NCI-H2171 treated with DMSO at 0.1 percent for 48 hours (cell line): ENCODE measurements at regions not wholly inside any gene's neighbourhood (a gene's known extent, or its start where the extent isn't known, plus 50 kb on each side); places are given as distances from the start of the nearest gene placed in this dataset.
A peak's percentile ranks its signal among the peaks of the same experiment; 100 is the strongest.
"Not testable (repeated sequence)": the region's sequence is repeated elsewhere in the genome, so short reads cannot be mapped to it uniquely, and the experiment has no call there.

ENCODE experiments used
- DNase-seq: peaks from one replicate; lab custom pipeline; 2025; lab: John Stamatoyannopoulos, UW

DNA sequence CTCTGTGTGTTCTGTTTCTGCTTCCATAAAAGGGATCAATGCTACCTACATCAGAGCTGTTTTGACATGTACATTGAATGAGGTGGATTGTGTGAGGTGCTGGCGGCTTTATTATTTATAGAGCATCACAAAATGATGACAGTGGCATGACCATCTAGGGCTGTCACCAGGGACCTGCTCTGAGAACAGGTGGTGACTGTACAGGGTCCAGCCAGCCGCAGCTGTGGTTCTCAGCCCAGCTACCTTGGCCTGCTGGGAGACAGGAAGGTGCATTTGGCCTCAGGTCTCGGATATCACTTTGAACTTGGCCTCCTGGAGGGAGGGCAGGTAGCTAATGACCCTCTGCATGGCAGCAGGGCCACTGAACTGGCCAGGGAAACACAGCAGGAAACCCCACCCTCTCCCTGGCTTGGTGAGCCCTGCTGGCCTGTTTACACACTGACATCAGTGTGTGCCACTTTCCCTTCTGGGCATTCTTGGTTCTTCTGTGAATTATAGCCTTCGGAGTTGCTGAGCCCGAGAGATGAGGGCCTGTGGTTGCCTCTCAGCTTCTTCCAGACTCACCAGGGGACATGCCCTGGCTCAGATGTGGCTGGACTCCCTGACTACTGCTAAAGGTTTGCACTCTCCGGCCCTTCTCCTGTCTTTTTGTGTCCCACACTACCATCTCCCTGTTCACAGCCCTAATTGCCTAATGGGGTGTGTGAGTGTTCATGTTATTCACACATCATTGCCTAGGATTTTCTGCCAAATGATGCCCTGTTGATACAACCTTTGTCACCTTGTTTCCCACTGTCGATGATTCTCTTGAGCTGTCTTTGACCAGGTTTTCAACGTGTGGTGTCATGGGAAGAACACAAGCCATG, 109.2 kb upstream of the RAB12 start:
- DNase-seq = peak; percentile 70

DNA sequence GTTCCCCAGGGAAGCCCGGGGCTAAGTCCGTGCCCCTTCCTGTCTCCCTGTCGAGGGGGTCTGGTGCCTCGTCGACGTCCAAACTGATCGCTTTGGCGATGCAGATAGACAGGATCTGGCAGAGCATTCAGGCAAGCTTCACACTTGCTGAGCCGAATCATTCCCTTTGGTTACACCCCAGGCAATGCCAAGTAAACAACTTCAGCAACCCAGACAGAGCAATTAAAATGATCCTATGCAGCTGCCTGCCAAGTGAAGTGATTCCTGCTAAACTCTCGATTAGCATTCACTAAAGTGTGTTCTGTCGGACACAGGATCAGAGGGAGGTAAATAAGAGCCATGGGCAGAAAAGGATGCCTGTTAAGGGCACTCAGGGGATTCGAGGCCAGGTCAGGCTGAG, 108.2 kb upstream of the RAB12 start:
- peak; percentile 80 for DNase-seq

DNA sequence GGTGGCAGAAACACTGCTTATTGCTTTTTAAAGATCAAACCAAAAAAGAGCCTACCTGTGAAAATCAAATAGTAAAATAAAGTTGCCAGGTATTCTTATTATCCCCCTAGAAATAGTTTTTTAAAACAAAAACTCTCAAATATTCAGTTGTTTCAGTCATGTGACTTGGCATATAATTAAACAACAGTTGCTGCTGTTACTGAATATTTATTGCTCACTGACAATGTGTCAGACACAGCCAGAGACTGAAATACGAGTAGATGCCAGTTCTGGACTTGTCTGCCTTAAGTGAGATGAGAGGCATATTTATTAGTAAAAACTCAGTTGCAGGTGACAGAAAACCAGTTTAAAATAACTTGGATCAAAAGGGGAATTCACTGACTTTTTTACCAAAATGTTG, 106.0 kb upstream of the RAB12 start:
- peak; percentile 89 for DNase-seq

DNA sequence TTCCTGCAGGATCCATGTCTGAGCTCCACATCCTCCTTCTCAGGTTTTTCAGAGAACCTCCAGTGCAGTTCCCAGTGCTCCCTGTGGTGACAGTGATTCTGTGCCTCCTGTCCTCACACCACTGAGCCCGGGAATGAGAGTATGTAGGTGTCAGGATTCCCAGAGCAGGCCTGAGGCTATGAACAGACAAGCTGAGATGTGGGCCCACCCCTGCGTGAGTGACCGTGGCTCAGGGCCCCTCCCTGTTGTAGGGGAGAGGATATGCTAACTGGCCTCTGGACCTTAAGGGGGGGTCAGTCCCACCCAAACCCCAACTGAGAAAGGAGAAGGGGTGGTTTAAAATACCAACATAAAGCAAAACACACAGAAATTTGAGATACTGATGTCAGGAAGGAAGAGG, 104.8 kb upstream of the RAB12 start:
- no peak for DNase-seq

DNA sequence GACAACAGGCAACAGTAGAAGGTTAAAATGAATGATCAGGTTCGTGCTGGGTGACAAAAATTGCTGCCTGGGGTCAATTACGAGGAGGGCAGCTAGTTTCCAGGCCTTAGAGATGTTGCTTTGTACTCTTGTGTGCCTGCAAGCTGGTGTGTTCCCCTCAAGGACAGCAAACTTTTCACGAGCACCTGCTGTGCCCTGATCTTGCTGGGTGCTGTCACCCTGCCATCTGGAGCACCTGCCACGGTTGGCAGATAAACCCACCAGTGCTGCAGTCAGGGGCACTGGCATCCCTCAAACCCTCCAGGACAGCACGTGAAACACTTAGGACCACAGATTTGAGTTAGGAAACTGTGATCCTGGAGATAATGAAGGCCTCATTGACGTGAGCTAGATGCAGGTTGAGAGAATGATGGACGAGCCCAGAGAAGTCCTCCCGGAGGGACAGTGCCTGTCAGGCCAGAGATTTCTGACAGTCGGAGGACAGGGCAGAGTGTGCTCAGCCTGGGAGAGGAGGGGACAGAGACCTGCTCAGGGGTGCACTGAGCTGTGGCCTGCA, 104.3 kb upstream of the RAB12 start:
- peak; percentile 63 for DNase-seq

DNA sequence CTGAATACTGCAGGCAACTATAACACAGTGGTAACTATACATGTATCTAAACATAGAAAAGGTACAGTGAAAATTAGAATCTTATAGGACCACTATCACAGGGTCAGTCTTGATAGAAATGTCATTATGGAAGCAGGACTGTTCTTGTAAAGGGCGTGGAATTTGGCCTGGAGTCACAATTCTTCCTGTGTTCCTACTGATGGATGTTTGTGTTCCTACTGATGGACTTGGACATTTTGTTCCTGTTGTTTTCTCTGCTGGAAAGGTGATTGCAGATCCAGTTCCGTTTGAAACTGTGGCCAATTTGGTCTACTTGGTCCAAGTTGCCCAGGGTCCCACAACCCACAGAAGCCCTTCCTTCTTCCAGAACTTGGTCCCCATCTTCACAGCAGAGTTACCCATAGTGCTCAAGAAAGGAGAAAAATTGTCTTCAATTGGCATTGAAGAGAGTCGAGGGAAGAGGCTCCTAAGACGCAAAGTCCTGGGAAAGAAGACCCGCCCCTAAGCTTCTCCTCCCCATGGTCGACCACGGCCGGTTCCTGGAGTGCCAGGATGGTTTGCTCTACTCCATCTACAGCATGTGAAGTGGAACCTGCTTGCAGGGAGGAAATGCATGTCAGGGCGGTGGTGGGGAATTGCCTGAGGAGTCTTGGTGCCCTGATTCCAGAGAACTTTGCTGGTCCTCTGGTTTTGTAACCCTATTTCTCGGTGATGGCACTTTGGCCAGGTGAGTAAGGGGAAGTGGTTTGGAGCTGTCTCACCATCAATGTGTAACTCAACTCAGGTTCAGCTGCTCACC, 102.8 kb upstream of the RAB12 start:
- DNase-seq = no peak

DNA sequence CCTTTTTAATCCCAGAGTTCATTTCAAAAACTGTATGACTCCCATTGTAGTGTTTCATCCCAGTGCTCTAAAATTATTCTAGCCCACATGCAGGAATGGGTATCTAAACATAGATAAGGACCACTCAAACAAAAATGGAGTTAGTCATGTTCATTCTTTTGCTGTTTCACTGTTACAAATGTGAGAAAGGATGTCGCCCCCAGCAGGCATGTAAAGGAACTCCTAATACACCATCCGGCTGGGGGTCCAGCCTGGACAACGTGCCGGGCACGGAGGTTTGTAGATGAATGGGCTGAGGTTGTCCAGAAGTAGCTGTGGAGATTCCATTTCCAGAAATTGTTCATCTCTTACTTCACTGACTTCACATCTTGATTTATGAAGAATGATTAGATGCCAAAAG, 101.9 kb upstream of the RAB12 start:
- DNase-seq = no peak

DNA sequence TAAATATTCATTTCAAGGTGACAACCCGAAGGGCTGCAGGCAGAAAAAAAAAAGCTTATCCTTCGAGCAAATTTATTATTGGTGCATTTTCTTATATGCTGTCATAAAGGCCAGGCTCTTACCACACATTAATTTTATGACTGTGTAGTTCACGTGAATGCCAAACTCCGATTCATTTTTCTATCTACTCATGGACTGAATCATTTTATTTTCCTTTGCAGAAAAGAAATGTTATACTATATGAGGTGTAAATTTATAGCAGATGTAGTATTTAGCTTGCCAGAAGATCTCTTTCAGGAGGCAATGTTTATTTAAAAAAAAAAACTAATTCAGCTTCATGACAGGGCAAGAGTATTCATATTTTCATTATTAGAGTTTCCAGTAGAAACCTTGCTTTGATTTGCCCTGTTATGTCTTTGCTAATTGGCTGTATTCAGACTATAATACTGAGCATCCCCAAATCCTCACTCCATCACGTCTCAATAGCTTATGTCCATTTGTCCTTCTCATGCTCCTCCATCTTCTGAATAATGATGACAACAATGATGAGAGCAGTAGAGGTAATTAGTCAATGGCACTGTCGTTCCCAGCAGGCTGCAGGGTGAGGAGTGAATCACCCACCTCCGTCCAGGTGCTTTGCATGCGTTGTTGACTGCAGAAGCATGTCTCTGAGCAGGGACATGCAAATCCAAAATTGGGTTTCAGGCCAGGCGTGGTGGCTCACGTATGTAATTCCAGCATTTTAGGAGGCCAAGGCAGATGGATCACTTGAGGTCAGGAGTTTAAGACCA, 101.1 kb upstream of the RAB12 start:
- no peak for DNase-seq

DNA sequence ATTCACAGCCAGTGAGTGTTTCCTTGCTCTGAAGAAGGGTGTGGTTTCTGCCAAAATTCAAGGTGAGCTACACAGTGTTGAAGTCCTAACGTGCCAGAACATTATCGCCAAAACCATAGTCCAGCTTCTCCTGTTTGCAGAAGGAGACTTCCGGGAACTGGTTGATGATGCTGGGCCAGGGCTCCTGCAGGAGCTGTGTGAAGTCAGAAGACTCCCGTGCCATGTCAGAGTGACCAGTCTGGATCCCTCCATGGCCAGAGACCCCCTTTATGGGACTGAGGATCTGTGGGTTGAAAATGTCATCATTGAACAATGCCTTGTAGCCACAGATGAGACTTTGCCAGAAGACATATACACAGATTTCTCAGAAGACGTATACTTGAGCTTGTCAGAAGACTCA, 96.0 kb upstream of the RAB12 start:
- DNase-seq = no peak

DNA sequence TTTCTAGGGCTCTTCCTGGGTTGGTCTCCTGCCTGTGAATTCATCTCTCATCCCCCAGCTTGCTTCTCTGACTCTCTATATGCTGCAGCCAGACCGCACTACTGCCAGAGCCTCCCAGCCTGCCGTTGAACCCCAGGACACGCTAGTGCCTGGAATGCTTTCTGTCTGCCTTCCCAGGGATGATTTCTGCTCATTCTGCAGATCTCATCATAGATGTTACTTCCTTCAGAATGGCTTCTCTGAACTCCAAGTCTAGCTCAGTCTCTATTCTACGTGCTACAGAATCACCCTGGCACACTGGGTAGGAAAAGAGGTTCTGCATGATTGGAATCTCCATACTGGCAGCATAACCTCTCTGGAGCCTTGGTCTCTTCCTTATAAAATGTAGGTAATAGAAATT, 94.8 kb upstream of the RAB12 start:
- DNase-seq = no peak

DNA sequence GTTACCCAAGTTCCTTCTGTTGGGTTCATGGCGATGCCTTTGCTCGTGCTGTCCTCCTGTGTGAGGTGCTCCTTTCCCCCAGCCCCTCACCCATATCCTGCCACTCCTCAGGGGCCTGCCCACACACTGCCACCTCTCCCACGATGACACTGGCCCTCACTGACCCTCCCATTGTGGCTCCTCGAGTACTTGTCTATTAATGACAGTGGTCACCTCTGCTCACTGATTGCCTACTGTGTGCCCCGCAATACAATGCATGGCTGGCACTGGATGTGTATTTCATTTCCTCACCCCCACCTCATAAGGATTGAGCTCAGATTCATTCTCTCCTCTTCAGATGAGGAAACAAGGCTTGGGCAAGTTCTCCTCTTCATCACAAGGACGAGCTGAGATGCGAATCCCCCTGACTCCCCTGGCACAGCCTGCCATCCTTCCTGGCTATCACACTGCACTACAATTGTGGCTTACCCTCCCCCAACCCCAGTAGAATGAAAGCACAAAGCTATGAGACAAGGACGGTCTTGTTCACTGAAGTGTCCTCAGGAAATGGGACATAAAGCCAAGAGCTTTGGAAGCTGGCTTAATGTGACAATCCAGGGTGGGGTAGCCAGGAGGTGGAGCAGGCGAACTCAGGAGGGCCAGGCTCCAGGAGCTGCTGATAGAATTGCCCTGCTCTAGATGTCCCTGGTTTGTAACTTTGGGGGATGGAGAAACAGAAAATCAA, 93.9 kb upstream of the RAB12 start:
- no peak for DNase-seq

DNA sequence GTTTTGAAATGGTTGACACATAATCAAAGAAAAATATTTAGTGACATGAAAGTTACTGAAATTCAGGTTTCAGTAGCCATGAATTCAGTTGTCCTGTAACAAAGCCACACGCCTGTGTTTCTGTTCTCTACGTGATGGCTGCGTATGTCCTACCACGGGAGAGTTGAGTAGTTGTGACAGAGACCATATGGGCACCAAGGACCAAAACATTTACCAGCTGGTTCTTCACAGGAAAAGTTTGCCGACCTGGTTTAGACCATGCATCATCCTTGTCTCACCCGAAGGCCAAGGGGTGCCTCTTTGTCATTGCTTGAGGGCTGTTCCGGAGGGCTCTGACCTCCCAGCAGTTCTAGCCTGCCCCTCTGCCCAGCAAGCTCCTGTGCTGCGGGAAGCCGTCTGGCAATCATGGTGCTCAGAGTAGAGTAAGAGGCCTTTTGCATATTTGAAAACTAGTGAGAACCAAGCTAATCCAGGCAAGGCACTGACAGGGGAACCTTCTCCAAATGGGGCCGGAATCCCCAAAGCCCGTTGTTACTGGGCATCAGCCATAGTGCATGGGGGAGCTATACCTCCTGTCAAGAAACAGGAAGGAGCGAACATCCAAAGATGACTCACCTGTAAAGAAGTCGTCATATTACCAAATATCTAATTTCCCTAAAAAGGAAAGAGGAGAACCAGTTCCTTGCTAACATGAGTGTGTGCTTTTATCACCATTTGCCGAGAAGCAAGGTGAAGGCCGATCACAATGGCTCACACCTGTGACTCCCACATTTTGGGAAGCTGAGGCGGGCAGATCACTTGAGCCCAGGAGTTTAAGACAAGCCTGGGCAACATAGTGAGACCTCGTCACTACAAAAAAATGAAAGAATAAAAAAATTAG, 92.6 kb upstream of the RAB12 start:
- no peak for DNase-seq

DNA sequence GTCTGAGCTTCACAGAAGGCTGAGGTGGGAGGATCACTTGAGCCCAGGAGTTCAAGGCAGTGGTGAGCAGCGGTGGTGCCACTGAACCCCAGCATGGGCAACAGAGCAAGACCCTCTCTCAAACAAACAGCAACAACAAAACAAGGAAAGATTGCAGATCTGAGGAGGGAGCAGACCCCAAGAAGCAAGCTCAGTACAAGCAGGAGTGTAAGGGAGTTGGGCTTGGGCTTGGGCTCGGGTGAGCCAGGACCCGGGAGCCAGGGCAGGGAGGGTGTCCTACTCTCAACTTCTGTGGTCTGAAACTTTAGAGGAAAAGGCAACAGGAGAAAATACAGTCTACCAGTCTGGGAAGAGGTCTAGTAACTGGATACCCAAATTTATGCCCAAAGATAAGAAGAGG, 92.0 kb upstream of the RAB12 start:
- no peak for DNase-seq

DNA sequence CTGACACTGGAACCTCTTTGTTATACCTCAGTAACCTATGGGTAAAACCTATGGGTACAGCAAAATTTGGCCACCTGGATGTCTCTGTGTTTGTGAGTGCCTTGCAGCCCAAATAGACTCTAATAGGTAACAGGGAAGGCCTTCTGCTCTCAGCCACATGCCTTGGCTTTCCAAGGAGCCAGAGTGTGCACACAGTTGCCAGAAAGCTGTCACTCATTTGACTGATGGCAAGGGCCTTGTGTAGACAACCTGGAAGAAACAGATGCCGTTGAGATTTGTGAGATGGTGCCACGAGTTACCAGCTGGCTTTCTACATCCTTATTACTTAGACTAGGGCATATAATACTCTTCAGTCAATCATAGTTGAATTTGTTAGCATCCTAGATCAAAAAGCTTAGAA, 90.1 kb upstream of the RAB12 start:
- peak; percentile 99 for DNase-seq

DNA sequence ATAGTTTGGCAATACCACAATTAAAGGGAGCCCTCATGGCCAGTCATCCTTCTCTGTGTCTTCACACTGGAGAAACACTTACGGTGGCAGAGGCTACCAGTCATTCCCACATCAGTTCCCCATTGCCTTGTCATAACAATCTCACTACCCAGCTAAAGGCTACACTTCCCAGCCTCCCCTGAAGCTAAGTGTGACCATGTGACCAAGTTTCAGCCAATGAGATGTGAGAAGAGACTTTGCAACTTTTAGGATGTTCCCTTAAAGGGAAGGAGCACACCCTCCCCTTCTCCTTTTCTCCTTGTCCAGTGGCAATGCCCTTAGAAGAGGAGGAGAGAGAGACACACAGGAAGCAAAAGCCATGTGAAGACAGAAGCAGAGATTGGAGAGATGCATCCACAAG, 89.0 kb upstream of the RAB12 start:
- DNase-seq = no peak

DNA sequence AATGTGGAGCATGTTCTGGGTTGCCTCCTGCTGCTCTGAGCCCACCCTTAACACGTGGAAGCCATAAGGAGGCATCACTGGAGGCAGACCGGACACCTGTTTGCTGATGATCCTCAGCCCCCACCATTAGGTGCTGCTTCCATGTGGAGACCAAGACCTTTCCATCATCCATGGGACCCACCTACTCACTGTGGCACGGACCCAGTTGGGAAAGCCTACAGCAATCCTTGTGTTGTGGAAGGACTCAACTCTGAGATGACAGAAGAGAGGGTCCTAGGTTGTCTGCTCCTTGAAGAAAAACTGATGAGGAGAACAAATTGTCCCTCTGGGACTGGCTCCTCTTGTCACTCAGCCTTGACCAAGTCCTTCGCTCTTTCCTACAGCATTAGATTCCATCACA, 86.5 kb upstream of the RAB12 start:
- DNase-seq = no peak

DNA sequence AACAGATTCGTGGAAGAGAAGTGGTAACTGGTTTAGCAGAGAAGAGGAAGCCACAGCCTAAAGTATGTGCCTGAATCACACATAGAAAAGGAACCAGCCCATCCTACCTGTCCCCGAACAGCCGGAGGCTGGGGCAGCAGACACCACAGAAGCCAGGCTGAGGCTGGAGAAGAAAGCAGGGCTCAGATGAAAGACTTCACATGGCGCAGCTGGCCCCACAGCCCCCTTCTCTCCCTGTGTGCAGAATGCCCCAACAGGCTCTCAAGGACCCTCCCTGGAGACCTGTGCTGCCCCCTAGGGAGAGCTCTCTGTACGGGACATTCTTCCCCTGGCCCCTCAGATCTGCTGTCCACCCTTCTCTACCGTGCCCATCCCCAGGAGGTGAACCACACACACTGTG, 83.5 kb upstream of the RAB12 start:
- no peak for DNase-seq

DNA sequence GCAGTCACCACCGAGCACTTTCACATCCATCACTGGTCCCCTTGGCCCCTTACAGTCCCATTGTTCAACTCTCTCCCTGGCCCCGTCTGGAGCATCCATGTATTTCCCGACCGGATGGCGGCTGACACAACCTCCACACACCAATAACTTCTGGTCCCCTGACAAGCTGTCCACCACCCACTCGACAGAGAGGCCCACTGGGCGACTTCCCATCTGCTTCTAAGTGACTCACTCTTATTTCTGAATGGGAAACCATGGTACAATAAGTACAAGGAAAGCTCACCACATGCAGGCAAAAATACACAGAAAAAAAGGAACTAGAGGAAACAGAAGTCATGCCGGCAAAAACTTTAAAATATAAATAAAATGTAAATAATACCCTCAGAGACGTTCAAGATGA, 82.9 kb upstream of the RAB12 start:
- DNase-seq = no peak

DNA sequence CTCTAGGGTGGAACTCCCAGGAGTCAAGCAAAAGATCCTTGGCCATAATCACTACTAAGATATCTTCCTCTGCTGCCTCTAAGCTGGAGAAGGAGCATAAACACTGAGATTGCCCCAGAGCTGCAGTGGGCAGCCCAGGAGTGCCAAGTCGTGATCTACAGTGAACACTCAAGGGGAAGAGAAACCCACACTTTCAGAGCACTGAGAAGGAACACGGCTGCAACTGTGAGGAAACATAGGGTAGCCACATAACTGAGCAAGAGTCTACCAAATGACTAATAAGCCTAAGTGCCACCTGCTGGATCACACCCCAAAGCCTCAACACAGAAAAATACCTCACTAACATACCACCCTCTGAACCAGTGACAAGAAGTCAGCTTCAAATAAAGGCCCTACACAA, 79.6 kb upstream of the RAB12 start:
- DNase-seq = no peak

DNA sequence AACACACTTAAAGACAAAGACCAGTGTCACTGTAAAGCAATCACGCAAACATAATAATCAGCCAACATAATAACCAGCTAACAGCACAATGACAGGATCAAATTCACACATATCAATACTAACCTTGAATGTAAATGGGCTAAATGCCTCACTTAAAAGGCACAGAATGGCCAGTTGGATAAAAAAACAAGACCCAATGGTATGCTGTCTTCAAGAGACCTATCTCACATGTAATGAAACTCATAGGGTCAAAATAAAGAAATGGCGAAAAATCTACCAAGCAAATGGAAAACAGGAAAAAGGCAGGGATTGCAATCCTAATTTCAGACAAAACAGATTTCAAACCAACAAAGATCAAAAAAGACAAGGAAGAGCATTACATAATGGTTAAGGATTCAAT, 78.2 kb upstream of the RAB12 start:
- not testable (repeated sequence) for DNase-seq

DNA sequence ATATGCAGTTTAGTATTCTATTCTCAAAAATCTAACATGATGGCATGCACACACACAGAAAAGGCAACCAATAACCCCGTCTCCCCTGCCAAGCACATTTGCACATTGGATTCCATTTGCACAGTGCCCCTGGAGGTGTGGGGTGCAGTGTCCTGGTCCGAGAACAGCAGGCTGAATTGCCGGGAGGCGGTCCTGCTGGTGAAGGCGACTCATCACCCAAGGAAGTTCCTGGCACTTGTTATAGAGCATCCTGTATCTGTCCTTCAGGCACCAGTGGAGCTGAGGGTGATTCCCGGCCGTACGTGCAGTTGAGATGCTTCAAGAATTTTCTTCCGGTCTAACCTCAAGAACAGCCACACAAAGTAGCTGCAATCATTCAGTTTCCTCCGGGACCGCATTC, 73.0 kb upstream of the RAB12 start:
- peak; percentile 37 for DNase-seq
